GM12892 (cell line): ENCODE measurements at regions not wholly inside any gene's neighbourhood (a gene's known extent, or its start where the extent isn't known, plus 50 kb on each side); places are given as distances from the start of the nearest gene placed in this dataset.

ENCODE experiments used
- POLR2A ChIP-seq: IDR thresholded peaks from 2 replicates; pipeline ENCODE4 v1.6.1; 2011; ENCODE audit warnings: low read depth, low read length, control low read depth
- POLR2AphosphoS5 ChIP-seq: IDR thresholded peaks from 2 replicates; pipeline ENCODE4 v1.6.1; 2011; ENCODE audit warnings: low read depth, low read length, control low read depth

DNA sequence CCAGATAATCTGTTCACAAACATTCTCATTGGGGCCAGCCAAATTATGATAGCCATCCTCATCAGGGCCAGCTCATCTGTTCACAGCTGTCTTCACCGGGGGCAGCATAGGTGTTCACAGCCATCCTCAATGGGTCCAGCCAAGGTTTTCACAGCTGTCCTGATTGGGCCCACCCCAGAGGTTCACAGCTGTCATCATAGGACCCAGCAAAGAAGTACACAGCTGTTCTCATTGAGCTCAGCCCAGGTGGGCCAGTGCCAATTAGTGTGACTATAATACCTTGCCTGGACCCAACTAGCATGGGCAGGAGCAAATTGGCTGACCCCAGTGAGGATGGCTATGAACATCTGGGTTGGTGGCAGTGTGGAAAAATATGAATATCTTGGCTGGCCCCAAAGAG, 1166.0 kb downstream of the UQCRFS1 start:
- TF ChIP-seq POLR2A (no peak), POLR2AphosphoS5 (no peak)
